Testis (tissue), 2 donors: ENCODE measurements at regions not wholly inside any gene's neighbourhood (a gene's known extent, or its start where the extent isn't known, plus 50 kb on each side); places are given as distances from the start of the nearest gene placed in this dataset.
"Not testable (repeated sequence)": the region's sequence is repeated elsewhere in the genome, so short reads cannot be mapped to it uniquely, and the experiment has no call there.

Experiments used
- DNase-seq: peaks from one replicate; pipeline ENCODE4 v3.0.0-alpha.2; 2019
- H3K27ac ChIP-seq, 2 donors: fragments of 200-600 bp; sonication (generic); one replicate each; pipeline ENCODE4 v1.5.1; 2019
- H3K27me3 ChIP-seq: fragments of 200-600 bp; sonication (generic); one replicate; pipeline ENCODE4 v1.5.1; 2019
- H3K36me3 ChIP-seq: fragments of 200-600 bp; sonication (generic); one replicate; pipeline ENCODE4 v1.5.1; 2017; ENCODE audit warnings: low read depth; ENCODE audit errors: missing control alignments
- H3K4me1 ChIP-seq: fragments of 200-600 bp; sonication (generic); one replicate; pipeline ENCODE4 v1.5.1; 2019
- H3K4me3 ChIP-seq, 2 donors: fragments of 200-600 bp; sonication (generic); one replicate each; pipeline ENCODE4 v1.5.1; 2017 to 2019
- H3K9me3 ChIP-seq: fragments of 200-600 bp; sonication (generic); one replicate; pipeline ENCODE4 v1.5.1; 2017
- POLR2A ChIP-seq: fragments of 450-650 bp; IDR thresholded peaks from one replicate; pipeline ENCODE4 v1.6.1; 2017; ENCODE audit warnings: antibody characterized with exemption, mild to moderate bottlenecking, moderate library complexity
- WGBS, 2 donors: methylation state at CpG; one replicate each; pipeline ENCODE4 v1.1.5; 2018; 5-methylcytosine and 5-hydroxymethylcytosine counted together
- intact Hi-C: fragments of 100-400 bp; cut with DNase I; formaldehyde crosslinking; loops from one replicate; pipeline ENCODE4 v1.15.1; 2023; ENCODE audit warnings: low total_unique reads
- TF ChIP-seq, protein P1 (sequence below), 3 experiments: fragments of 450-650 bp in 2 of 3; fragments of 200-600 bp in 1 of 3; sonication (generic) in 1 of 3; IDR thresholded peaks; one replicate each; pipeline ENCODE4 v1.5.1; 2016 to 2019; ENCODE audit warnings: antibody characterized with exemption in 3 of 3, mild to moderate bottlenecking in 2 of 3, moderate library complexity in 1 of 3

DNA sequence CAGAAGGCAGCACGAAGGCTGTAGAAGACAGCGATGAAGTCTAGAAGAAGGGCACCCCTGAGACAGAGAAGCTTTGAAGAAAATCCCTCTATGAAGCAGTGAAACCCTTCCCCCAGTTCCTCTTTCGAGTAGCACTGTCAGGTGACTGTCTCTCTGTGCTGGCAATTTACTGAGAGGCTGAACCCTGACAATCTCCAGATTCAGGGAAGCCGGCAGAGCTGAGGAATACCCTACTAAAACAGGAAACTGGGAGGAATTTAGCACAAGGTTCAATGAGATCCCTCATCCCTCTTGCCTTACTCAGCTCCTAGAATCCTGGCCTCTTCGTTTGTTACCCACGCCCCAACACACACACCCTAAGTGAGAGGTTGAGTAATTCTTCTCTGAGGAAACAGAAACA, 239.7 kb upstream of the NOCT start:
- no peaks in the 10 kb centered on the region for H3K4me1 ChIP-seq
- WGBS, 2 donors = 63 to 67% methylated on average over 6 of the region's 6 CpGs
- intact Hi-C loops = no loop called here
- H3K27ac ChIP-seq = no peak overlapping the region
- no peaks in the 10 kb centered on the region for H3K9me3 ChIP-seq
- H3K36me3 ChIP-seq = no peaks in the 10 kb centered on the region
- no peaks in the 10 kb centered on the region for H3K27me3 ChIP-seq
- no peak overlapping the region for H3K4me3 ChIP-seq
- no peak for DNase-seq
- TF ChIP-seq, protein P1, sequence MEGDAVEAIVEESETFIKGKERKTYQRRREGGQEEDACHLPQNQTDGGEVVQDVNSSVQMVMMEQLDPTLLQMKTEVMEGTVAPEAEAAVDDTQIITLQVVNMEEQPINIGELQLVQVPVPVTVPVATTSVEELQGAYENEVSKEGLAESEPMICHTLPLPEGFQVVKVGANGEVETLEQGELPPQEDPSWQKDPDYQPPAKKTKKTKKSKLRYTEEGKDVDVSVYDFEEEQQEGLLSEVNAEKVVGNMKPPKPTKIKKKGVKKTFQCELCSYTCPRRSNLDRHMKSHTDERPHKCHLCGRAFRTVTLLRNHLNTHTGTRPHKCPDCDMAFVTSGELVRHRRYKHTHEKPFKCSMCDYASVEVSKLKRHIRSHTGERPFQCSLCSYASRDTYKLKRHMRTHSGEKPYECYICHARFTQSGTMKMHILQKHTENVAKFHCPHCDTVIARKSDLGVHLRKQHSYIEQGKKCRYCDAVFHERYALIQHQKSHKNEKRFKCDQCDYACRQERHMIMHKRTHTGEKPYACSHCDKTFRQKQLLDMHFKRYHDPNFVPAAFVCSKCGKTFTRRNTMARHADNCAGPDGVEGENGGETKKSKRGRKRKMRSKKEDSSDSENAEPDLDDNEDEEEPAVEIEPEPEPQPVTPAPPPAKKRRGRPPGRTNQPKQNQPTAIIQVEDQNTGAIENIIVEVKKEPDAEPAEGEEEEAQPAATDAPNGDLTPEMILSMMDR (IDR thresholded peaks at IDR 0.05) = no peak
- TF ChIP-seq POLR2A = no peak

DNA sequence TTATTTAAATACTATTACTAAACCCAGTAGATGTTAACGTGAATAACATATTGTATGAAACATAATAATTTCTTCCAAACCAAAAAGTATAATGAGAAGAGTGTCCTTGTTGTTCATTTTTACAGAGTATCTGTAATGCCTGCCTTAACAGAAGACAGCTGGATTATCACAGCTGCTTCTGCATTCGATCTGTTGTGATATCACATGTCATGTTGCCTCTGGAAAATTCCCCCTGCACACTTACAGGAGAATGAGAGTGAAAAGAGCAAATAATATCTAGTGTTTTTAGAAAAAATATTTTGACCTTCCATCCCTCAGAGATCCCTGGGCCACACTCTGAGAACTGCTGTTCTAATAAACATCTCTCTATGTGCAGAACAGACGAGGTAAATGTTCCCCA, 240.1 kb upstream of the NOCT start:
- H3K9me3 ChIP-seq = no peaks in the 10 kb centered on the region
- TF ChIP-seq POLR2A = no peak
- TF ChIP-seq, protein P1 (IDR thresholded peaks at IDR 0.05) = no peak
- no peaks in the 10 kb centered on the region for H3K36me3 ChIP-seq
- intact Hi-C loops = no loop called here
- no peak for DNase-seq
- no peaks in the 10 kb centered on the region for H3K27me3 ChIP-seq
- no peaks in the 10 kb centered on the region for H3K4me1 ChIP-seq
- WGBS, 2 donors = 47 to 51% methylated on average over 3 of the region's 3 CpGs
- no peak overlapping the region for H3K27ac ChIP-seq
- H3K4me3 ChIP-seq = no peak overlapping the region

DNA sequence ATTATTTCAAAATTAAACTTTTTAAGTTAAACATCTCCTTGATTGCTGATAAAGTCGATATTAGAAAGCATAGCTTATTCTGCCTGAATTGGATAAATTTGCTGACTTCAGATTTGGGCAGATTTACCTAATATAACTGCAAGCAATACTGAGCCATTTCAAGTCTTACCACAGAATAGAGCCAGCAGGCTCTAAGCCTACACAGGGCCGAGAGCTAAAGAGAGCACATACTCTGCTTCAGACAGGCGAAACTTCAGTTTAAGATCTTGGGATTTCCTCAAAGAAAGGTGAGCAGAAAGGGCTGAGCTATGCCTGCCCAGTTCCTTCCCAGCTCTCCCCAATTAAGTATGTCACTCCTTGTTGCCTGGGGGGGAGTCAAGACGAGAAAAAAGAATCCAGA, 240.6 kb upstream of the NOCT start:
- 67 to 83% methylated on average over 4 of the region's 4 CpGs for WGBS, 2 donors
- no peak for TF ChIP-seq POLR2A
- TF ChIP-seq, protein P1 (IDR thresholded peaks at IDR 0.05) = no peak
- no peaks in the 10 kb centered on the region for H3K36me3 ChIP-seq
- intact Hi-C loops = no loop called here
- no peaks in the 10 kb centered on the region for H3K4me1 ChIP-seq
- H3K27ac ChIP-seq = no peak overlapping the region
- H3K4me3 ChIP-seq = no peak overlapping the region
- H3K9me3 ChIP-seq = no peaks in the 10 kb centered on the region
- H3K27me3 ChIP-seq = no peaks in the 10 kb centered on the region
- no peak for DNase-seq

DNA sequence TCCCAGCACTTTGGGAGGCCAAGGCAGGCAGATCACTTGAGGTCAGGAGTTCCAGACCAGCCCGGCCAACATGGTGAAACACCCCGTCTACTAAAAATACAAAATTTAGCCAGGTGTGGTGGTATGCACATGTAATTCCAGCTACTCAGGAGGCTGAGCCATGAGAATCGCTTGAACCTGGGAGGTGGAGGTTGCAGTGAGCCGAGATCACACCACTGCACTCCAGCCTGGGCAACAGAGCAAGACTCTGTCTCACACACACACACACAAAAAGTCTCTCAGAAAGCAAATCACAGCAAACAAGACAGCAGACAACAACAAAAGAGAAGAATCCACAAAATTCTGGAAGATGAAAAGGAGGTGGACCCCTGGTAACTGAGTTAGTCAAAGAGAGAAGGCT, 241.5 kb upstream of the NOCT start:
- H3K4me1 ChIP-seq, H3K27me3 ChIP-seq, H3K36me3 ChIP-seq, H3K9me3 ChIP-seq, DNase-seq, intact Hi-C loops, H3K4me3 ChIP-seq, H3K27ac ChIP-seq: not testable (repeated sequence)
- WGBS, 2 donors = 92 to 97% methylated on average over 4 of the region's 4 CpGs

DNA sequence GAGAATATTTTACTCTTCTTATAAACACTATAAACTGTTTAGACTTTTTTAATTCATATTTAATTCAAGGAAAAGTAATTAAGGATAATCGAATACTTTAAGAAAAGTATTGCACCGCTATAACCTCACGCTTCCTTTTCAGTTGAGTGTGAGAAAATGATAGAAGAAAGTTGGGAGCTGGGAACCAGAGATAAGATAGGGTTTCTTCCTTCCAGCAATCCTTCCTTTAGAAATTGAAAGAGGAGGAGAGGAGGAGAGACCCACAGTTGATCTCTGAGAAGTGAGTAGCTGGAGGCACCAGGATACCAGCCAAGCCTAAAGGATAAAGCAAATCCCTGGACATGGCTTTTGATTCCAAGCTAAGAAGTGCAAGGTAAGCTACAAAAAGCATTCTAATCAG, 242.3 kb upstream of the NOCT start:
- WGBS, 2 donors = 86 to 94% methylated on average over 3 of the region's 3 CpGs

More for the DNA sequence above, 242.3 kb upstream of the NOCT start:
- no peaks in the 10 kb centered on the region for H3K9me3 ChIP-seq
- H3K27ac ChIP-seq = no peak overlapping the region
- H3K4me1 ChIP-seq = no peaks in the 10 kb centered on the region
- H3K4me3 ChIP-seq = no peak overlapping the region
- DNase-seq = no peak
- no peaks in the 10 kb centered on the region for H3K27me3 ChIP-seq
- TF ChIP-seq POLR2A = no peak
- TF ChIP-seq, protein P1 (IDR thresholded peaks at IDR 0.05) = no peak
- H3K36me3 ChIP-seq = no peaks in the 10 kb centered on the region
- intact Hi-C loops = no loop called here
